Suprapubic skin (tissue), 4 donors: ENCODE measurements at regions not wholly inside any gene's neighbourhood (a gene's known extent, or its start where the extent isn't known, plus 50 kb on each side); places are given as distances from the start of the nearest gene placed in this dataset.

Experiments
- CTCF ChIP-seq, 2 donors: fragments of 200-600 bp in 1 of 2; fragments of 450-650 bp in 1 of 2; sonication (generic) in 1 of 2; IDR thresholded peaks; one replicate each; pipeline ENCODE4 v1.5.1; 2016 to 2019; ENCODE audit warnings: antibody characterized with exemption in 2 of 2, mild to moderate bottlenecking in 1 of 2, moderate library complexity in 1 of 2
- EP300 ChIP-seq: sonication (generic); formaldehyde crosslinking; IDR thresholded peaks from one replicate; pipeline ENCODE4 v1.6.1; 2017; ENCODE audit warnings: antibody characterized with exemption
- POLR2A ChIP-seq, 2 donors: fragments of 450-650 bp; IDR thresholded peaks; one replicate each; pipeline ENCODE4 v1.6.1; 2017; ENCODE audit warnings: antibody characterized with exemption in 2 of 2, mild to moderate bottlenecking in 2 of 2, moderate library complexity in 2 of 2
- POLR2AphosphoS5 ChIP-seq, 3 donors: sonication (generic); formaldehyde crosslinking; IDR thresholded peaks; one replicate each; pipeline ENCODE4 v1.6.1; 2017; ENCODE audit warnings: antibody characterized with exemption in 3 of 3

- TF ChIP-seq CTCF (IDR thresholded peaks at IDR 0.05) (no peak), POLR2A (IDR thresholded peaks at IDR 0.05) (no peak), POLR2AphosphoS5 (IDR thresholded peaks at IDR 0.05) (no peak), EP300 (no peak)
Observed at GRCh38 chr14:65972891-65973290, 513.3 kb upstream of the CCDC196 start.
